GM18909 (cell line): ENCODE measurements at regions not wholly inside any gene's neighbourhood (a gene's known extent, or its start where the extent isn't known, plus 50 kb on each side); places are given as distances from the start of the nearest gene placed in this dataset.
"Not testable (repeated sequence)": the region's sequence is repeated elsewhere in the genome, so short reads cannot be mapped to it uniquely, and the experiment has no call there.

Experiments used
- ATAC-seq: cut with Tn5 transposase; IDR thresholded peaks from one replicate; pipeline ENCODE4 v1.9.1; 2021; ENCODE audit warnings: mild to moderate bottlenecking; ENCODE audit not compliant: unreplicated experiment, poor library complexity

GRCh38 chr9:108271236-108271635 is 584.5 kb downstream of the ACTL7B start:
- ATAC-seq, result no peak

- no peak for ATAC-seq
Measured at GRCh38 chr9:108270561-108270960, 585.2 kb downstream of the ACTL7B start.

GRCh38 chr9:108270051-108270450 is 585.7 kb downstream of the ACTL7B start:
- ATAC-seq, result no peak

GRCh38 chr9:108269371-108269770 is 586.4 kb downstream of the ACTL7B start:
- no peak for ATAC-seq

GRCh38 chr9:108265065-108265464 is 590.7 kb downstream of the ACTL7B start:
- ATAC-seq, result no peak

DNA sequence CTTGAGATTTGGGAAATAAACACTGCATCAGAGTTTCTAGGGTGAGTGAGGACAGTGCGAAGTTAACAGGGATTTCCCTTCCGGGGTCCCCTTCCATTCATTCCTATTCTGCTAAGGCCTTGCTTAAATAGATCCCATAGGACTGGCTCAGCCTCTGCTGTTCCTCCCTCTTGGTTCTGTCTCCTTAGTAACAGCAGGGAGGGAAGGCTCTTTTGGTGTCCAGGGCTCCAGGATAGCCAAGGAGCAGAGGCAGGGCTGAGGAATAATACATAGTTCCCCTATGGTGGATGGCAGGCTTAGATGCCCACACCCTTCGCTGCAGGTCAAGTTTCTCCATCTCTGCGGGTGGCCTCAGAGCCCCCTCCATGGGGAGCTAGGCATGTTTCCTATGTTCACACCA is 591.7 kb downstream of the ACTL7B start:
- ATAC-seq, result no peak

DNA sequence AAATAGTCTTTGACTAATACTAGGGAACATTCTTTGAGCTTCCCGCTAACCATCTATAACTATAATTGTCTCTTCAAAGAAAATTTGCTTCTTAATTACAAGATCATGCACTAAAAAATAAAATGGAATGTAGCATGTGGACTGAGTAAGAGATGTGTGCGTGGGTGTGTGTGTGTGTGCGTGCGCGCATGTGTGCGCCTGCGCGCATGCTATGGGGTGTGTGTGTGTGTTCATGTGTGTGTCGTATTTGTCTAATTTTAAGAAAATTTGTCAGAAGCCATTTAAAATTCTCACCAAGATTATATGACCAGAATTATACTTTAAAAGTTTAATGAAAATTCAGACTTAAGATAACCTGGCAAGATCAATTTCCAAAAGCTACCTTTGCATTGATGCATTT is 593.0 kb downstream of the ACTL7B start:
- no peak for ATAC-seq

DNA sequence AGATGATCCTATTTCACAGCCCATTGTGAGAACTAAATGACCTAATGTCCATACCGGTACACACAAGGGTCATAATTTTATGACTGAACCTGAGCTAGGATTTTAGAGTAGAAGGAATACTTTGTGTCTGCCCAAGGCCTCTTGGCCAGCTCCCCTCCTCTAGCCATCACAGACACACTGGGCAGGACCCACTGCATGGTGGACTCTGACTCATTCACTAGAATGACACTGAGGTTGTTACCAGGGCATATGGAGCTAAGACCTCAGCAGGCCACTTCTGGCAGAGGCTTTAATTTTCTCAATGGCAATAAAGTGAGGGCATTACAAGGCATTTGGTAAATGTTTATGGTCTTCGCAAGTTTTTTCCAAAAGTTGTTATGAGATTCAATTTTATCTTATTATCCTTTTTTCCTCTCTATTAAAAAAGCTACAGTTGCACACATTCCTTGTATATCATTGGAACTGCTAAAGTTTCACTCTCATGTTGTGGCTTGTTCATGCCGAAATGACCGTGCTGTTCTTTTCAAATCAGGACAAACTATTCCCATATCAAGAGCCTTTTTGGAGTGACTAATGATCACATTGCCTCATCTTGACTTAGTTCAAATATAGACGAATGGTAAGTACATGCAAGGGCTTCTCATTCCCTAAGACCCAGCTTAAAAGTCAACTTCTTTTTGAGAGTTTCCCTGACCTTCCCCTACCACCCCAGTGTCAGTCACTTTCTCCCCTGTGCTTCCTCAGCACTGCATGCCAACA is 595.7 kb downstream of the ACTL7B start:
- no peak for ATAC-seq

DNA sequence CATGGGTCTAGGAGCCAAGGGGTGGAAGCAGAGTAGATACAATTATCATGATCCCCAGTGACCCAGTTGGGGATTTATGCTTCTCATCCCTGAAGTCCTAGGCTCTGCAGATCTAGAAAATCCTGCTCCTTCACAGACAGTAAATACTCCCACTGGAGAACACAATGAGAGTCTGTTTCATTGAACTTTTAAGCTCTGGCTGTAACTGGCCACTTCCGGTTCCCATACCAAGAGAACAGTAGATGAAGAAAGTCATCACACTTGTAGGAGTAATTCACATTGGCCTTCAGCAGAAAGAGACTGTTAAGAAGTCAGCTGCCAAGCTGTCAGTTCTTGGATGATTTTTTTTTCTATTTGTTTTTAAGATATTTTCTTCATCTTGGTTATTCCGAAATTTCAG is 597.1 kb downstream of the ACTL7B start:
- no peak for ATAC-seq

GRCh38 chr9:108257382-108257781 is 598.4 kb downstream of the ACTL7B start:
- ATAC-seq, result no peak

DNA sequence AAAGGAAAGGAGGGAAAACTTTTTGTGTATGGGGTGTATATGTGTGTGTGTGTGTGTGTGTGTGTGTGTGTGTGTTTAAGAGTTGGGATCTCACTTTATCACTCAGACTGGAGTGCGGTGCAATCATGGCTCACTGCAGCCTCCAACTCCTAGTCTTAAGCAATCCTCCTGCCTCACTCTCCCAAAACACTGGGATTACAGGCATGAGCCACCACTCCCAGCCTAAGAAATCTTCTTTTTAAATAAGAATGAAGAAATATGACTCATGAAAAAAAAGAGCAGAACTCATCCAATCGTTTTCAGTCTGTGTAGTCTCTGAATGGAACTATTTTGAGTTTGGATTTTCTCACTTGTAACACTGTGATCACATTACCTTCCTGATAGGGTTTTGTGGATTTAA is 601.5 kb downstream of the ACTL7B start:
- no peak for ATAC-seq

DNA sequence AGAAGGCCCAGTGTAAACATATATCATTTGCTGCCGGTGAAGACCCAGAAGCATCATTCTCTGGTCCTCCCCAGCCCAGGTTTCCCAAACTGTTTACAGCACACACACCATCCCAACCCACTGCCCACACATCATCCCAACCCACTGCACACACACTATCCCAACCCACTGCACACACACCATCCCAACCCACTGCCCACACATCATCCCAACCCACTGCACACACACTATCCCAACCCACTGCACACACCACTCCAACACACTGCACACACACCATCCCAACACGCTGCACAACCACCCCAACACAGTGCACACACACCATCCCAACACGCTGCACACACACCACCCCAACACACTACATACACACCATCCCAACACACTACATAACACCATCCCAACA is 608.4 kb downstream of the ACTL7B start:
- ATAC-seq, result not testable (repeated sequence)

GRCh38 chr9:108245901-108246300 is 609.9 kb downstream of the ACTL7B start:
- no peak for ATAC-seq

GRCh38 chr9:108245331-108245730 is 610.5 kb downstream of the ACTL7B start:
- ATAC-seq, result no peak

DNA sequence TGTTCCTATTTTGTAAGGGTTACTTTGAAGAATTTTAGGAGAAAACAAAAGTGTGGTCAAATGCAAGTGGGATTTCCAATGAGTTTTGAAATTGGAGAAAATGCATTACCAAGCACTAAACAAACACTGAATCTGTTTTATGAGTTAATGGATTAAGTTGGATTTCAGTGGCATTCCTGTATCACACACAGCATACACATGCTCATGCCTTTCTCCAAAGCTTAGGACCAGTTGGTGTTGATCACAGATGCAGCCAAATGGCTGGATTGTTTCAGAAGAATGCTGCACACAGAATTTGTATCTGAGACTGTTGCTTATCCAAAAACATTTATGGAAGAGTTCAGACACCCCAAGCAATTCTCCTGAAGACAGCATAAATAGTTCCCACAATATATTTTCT is 611.1 kb downstream of the ACTL7B start:
- ATAC-seq, result no peak

DNA sequence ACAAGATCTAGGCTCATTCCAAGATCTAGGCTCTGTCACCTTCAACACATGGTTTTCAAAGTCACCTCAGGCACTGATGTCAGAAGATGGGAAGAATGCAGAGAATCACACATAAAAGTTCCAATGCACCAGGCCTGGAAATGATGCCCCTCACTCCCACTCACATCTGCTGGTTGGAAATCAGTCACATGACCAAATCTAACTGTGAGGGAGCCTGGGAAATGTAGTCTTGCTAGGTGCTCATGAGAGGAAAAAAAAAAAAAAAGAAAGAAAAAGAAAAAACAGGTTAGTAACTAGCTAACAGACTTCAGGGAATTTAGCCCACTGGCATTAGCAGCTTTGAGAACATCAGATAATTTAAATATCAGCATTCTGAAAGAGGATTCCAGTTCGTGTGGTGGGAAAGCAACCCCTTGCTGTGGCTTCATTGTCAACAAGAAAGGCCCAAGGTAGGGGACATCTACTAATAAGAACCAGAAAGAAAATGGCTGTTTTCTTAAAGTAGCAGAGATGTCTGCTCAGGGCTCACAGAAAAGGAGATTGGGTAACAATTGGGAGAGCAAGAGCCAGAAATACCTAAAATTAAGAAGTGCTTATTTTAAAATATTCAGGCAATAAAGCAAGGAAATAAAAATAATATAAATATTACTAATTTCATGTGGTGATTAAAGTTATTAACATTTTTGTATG is 614.3 kb downstream of the ACTL7B start:
- ATAC-seq, result no peak

- ATAC-seq, result no peak
Measured at GRCh38 chr9:108239696-108240321, 616.0 kb downstream of the ACTL7B start.

DNA sequence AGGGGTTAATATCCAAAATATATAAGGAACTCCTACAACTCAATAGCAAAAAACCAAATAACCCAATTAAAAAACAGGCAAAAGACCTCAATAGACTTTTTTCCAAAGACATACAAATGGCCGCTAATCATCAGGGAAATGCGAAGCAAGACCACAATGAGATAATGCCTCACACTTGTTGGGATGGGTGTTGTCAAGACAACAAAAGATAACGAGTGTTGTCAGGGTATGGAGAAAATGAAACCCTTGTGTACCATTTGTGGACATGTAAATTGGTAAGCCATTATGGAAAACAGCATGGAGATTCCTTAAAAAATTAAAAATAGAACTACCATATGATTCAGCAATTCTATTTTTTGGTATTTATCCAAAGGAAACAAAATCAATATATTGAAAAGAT is 620.2 kb downstream of the ACTL7B start:
- no peak for ATAC-seq

DNA sequence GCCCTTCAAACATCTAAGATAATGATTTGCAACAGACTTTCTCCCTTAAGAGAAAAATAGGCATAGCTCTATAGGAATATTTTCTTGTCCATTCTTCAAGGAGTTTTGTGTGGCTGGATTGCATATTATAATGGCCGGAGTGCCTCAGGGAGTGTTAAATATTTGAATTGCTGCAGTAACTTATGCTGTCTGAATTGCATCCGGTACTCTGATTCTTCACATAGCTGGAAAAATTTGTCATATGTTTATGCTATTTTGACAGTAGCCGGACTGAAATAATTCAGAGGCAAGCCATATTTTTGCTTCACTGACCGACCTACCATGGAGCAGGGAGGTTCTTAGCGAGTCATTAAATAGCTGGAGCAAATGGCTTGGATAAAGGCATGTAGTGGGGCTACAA is 621.0 kb downstream of the ACTL7B start:
- no peak for ATAC-seq

DNA sequence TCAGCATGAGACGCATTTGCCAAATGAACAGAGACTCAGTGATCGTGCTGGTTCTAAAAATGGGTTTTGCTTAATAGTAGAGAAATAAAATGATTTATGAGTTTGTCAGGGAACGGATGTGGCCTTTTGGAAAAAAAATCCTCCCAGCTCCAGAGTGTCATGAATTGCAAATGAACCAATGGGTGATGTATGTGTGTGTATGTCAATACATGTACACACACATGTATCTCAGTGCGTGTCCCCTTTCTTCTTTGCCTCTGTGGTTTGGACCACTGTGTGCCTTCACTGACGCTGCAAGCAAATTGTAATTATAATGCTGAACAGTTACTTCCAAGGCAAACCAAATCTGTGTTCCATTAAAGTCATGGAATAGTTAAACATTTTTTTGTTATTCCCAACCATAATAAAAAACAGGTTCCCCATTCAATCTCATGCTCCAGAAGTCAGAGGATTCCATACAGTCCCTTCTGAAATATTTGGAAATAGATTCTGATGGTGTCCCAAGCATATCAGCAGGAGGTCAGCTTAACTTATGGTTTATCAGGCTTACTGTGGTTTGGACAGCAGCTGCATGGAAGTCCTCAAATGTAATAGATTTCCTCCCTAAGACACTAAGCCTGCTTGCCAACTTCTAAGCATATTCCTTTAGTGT is 630.5 kb downstream of the ACTL7B start:
- ATAC-seq, result no peak

- no peak for ATAC-seq
Measured at GRCh38 chr9:108224716-108225115, 631.1 kb downstream of the ACTL7B start.
